ENCODE measurements at regions not wholly inside any gene's neighbourhood (a gene's known extent, or its start where the extent isn't known, plus 50 kb on each side); places are given as distances from the start of the nearest gene placed in this dataset.

GRCh38 chr15:96538491-96538890, 208.0 kb downstream of the NR2F2 start:
- no peak for DNase-seq

GRCh38 chr15:96540283-96540682, 209.8 kb downstream of the NR2F2 start:
- DNase-seq: no peak

- DNase-seq: no peak
Observed at GRCh38 chr15:96542130-96542770, 211.8 kb downstream of the NR2F2 start.

DNA sequence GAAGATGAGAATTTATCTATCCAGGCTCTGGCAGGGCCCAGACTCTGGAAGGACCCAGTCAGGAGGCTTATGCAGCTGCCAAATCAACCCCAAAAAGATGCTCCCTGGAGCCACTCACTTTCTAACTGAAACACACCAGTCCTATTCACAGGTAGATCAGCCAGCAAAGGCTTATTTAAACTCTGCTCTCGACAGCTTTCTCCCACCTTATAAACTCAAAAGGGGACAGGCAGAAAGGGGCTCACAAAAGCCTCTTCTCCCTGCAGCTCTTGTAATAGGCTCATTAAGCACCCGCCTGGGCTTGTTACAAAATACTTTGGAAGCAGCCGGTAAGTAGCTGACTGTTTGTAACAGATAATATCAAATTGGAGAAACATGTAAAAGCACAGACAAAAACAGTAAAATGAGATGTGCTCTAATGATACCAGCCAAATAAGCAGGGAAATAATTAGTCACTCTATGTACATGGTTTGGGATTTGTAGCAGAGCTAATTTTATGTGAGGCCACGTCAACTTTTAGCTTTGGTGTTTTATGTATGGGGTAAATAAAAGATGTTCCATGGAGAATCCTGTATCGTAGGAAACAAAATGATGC, 213.8 kb downstream of the NR2F2 start:
- no peak for DNase-seq

DNA sequence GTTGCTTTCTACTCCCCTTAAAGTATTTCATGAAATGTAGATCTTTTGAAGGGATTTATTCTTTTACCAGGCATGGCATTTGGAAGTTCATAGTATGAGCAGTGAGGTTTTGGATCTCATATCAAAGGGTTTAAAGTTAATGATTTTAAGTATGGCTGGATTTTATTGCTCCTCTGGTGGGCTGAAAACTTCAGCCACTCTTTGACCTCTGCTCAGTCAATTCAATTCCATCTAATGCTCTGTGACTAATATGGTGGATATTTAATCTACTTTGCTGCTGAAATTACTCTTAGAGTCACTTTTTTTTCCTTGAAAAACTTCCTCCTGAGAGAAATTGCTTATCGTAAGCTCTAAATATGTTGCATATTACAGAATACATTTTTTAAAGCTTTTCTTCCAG, 218.6 kb downstream of the NR2F2 start:
- no peak for DNase-seq

DNA sequence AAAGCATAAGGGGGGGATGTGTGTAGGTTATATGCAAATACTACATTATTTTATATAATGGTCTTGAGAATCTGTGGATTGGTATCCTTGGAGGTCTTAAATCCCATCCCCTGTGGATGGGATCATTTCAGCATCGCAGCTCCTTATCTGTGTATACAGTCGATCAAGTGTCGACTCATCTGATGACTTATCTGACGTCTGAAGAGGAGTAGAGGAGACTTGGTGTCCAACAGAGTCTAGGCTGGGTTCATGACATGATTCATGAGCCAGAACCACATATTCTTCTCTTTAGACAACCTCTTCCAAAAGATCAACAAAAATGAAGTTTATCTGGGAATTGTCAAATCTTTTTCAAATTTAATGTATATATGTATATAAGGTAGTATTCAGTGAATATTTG, 220.7 kb downstream of the NR2F2 start:
- DNase-seq: no peak

- no peak for DNase-seq
Observed at GRCh38 chr15:96551722-96552121, 221.2 kb downstream of the NR2F2 start.

GRCh38 chr15:96553006-96553405, 222.5 kb downstream of the NR2F2 start:
- no peak for DNase-seq

DNA sequence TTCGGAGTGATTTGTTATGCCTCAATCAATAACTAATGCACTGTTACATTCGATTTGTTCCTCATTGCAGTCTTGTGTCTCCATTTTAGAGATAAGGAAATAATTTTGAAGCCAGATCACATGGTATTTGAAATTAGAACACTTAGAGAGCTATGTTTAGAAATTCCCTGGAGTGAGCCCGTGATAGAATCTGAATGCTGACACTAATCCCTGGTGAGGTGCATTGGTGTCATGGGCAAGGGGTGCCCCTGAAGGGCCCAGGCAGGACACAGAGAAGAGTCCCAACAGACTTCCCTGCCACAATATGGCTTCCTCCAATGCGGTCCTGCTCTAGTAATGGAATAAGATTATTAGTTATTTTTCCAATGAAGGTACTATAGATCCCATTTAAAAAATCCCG, 223.0 kb downstream of the NR2F2 start:
- no peak for DNase-seq

- DNase-seq: no peak
Observed at GRCh38 chr15:96553931-96554330, 223.4 kb downstream of the NR2F2 start.

GRCh38 chr15:96554541-96554940, 224.0 kb downstream of the NR2F2 start:
- DNase-seq: no peak

DNA sequence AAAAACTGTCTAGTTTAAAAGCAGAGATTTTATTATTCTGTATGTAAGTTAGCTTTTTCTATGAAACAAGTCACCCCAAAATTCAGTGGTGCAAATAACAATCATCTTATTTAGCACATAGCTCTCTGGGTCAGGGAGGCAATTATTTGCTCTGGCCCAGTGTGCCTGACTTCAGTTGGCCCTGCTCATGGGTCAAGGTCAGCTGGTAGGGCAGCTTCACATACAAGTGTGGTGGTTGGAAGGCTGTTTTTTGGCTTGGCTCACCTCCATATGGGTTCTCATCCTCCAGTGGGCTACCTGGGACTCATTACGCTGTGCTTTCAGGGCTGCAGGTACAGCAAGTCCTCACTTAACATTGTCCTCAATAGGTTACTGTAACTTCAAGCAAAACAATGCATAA, 228.6 kb downstream of the NR2F2 start:
- DNase-seq: no peak

GRCh38 chr15:96559631-96560030, 229.1 kb downstream of the NR2F2 start:
- DNase-seq: no peak

DNA sequence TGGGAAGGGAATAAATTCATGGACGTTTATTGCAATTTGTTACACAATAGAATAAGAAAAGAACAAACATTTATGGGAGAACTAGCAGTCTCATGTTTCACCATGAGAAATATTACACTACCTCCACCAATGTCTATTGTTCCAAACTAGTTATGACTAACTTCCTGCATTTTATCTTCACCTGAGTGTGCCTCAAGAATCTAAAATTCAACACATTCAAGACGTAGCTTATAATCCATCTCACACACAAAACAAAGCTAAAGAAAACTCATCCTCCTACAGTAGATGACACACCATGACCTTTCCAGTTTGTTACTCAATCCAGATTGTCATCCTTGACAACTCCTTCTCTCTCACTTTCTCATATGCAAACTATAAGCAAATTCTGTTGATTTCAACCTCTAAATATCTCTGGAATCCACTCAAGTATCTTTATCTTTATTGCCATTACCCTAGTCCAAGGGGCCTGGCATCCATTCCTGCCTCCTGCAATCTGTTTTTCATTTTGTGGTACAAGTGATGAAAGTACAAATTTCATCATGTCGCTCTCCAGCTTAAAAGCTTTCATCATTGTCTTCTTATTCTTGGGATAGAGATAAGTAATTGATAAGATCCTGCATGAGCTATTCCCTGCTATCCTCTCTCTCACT, 229.9 kb downstream of the NR2F2 start:
- DNase-seq: no peak

- no peak for DNase-seq
Observed at GRCh38 chr15:96561593-96561992, 231.1 kb downstream of the NR2F2 start.

- no peak for DNase-seq
Observed at GRCh38 chr15:96564546-96564945, 234.0 kb downstream of the NR2F2 start.

- no peak for DNase-seq
Observed at GRCh38 chr15:96565266-96565665, 234.8 kb downstream of the NR2F2 start.

GRCh38 chr15:96574782-96575181, 244.3 kb downstream of the NR2F2 start:
- DNase-seq: no peak

- DNase-seq: no peak
Observed at GRCh38 chr15:96576596-96576995, 246.1 kb downstream of the NR2F2 start.

DNA sequence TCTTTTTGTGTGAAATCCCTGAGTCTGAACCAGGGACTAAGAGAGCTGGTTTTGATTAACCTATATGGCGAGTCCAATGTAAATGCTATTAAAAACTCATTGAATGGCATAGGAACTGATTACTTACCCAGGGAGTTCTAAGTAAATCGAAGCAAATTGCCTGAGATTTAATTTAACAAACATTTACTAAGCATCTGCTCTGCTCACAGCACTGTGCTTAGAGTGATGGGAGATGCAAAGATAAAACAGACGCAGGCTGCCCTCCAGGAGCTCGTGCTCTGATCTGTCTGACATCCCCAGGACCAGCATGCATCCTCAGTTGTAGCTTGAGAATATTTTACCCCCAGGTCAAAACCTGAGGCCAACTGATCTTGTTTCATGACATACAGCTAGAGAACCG, 247.9 kb downstream of the NR2F2 start:
- DNase-seq: no peak

DNA sequence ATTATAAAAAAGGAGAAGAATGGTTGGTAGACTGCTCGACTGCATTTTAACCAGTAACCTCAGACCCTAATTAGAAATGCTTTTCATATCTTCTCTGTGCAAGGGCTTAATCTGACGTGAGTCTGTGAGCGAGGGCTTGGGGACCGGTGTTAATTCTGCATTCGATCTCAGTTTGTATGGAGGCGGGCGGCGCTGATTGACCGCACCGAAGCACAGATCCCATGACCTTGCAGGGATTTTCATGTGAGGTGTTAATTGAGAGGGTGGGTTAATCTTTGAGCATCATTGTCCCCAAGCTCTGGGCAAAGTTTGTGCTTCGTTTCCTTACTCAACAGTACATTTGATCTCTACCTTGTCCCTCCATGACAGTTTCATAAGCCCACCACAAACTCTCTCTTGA, 250.9 kb downstream of the NR2F2 start:
- DNase-seq: no peak

GRCh38 chr15:96582473-96582872, 252.0 kb downstream of the NR2F2 start:
- no peak for DNase-seq

- no peak for DNase-seq
Observed at GRCh38 chr15:96583671-96584070, 253.2 kb downstream of the NR2F2 start.

GRCh38 chr15:96585484-96586386, 255.2 kb downstream of the NR2F2 start:
- DNase-seq: no peak

All from activated naive CD4-positive, alpha-beta T cell (primary cell).